ENCODE measurements at regions not wholly inside any gene's neighbourhood (a gene's known extent, or its start where the extent isn't known, plus 50 kb on each side); places are given as distances from the start of the nearest gene placed in this dataset.

DNA sequence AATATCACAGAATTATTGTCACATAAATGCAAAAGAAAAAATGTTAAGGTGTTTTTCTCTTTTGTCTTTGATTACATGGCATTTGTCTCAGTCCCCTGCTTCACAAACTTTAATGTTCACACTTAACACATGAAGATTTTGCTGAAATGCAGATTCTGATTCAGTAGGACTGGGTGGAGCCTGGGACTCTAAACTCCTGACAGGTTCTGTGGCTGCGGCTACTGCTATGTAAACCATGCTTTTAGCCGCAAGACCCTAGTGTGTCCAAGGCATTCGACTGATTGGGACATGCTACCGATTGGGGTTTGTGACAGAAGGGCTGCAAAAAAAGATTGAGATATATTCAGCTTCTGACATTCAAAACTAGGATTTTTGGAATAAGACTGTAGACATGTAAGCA lies 72.6 kb upstream of the SLC35F4 start:
- Mint-ChIP-seq H3K4me3 (no peak overlapping the region), H3K36me3 (ENCODE audit: low read depth) (no peaks in the 10 kb centered on the region), H3K27ac (no peak overlapping the region), H3K4me1 (ENCODE audit: low read depth) (no peaks in the 10 kb centered on the region), H3K9me3 (no peaks in the 10 kb centered on the region), H3K27me3 (peaks cover 16% of the 10 kb centered on the region)
- no peak for DNase-seq
- H3K27me3 ChIP-seq (ENCODE audit: control insufficient read depth in 1 of 2, insufficient read depth in 2 of 2, low read length in 2 of 2), result no peaks in the 10 kb centered on the region
- ChIA-PET POLR2A (no interaction called here), CTCF (no interaction called here)
- H3K4me1 ChIP-seq (ENCODE audit: insufficient read depth, low read length), result no peaks in the 10 kb centered on the region
- TF ChIP-seq, protein P1, sequence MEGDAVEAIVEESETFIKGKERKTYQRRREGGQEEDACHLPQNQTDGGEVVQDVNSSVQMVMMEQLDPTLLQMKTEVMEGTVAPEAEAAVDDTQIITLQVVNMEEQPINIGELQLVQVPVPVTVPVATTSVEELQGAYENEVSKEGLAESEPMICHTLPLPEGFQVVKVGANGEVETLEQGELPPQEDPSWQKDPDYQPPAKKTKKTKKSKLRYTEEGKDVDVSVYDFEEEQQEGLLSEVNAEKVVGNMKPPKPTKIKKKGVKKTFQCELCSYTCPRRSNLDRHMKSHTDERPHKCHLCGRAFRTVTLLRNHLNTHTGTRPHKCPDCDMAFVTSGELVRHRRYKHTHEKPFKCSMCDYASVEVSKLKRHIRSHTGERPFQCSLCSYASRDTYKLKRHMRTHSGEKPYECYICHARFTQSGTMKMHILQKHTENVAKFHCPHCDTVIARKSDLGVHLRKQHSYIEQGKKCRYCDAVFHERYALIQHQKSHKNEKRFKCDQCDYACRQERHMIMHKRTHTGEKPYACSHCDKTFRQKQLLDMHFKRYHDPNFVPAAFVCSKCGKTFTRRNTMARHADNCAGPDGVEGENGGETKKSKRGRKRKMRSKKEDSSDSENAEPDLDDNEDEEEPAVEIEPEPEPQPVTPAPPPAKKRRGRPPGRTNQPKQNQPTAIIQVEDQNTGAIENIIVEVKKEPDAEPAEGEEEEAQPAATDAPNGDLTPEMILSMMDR (IDR thresholded peaks at IDR 0.05), result no peak
- H3K9me3 ChIP-seq (ENCODE audit: control insufficient read depth in 1 of 2, insufficient read depth in 1 of 2, low read length in 2 of 2), result no peaks in the 10 kb centered on the region
- no peak for ATAC-seq (ENCODE audit: poor library complexity)
- H3K36me3 ChIP-seq (ENCODE audit: insufficient read depth, low read length), result no peaks in the 10 kb centered on the region
- H3K4me3 ChIP-seq (ENCODE audit: low read length), result no peak overlapping the region
- no peak overlapping the region for H3K27ac ChIP-seq (ENCODE audit: low read depth in 1 of 2, low read length in 2 of 2)
- intact Hi-C loops (cut with DNase I, micrococcal nuclease), result no loop called here

DNA sequence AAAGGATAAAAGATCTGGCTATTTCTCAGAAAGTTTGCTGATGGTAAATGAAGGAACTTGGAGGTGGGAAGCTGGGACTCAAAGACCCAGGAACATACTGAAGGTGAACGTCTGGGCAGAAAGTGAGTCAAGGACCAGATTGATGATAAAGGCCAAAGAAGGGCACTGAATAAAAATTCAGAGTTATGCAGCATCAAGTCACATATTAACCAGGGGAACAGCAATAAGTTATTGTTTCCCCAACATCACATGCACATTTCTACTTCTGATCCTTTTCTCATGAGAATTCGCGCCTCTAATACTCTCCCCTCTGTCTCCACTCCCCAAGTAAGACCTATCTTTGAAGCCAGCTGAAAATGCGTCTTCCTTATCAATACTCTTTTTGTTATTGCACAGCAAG lies 71.8 kb upstream of the SLC35F4 start:
- peaks cover 16% of the 10 kb centered on the region for H3K27me3 Mint-ChIP-seq
- Histone ChIP-seq H3K4me1 (ENCODE audit: insufficient read depth, low read length) (no peaks in the 10 kb centered on the region), H3K9me3 (ENCODE audit: control insufficient read depth in 1 of 2, insufficient read depth in 1 of 2, low read length in 2 of 2) (no peaks in the 10 kb centered on the region), H3K27ac (ENCODE audit: low read depth in 1 of 2, low read length in 2 of 2) (no peak overlapping the region), H3K27me3 (ENCODE audit: control insufficient read depth in 1 of 2, insufficient read depth in 2 of 2, low read length in 2 of 2) (no peaks in the 10 kb centered on the region), H3K36me3 (ENCODE audit: insufficient read depth, low read length) (no peaks in the 10 kb centered on the region), H3K4me3 (ENCODE audit: low read length) (no peak overlapping the region)
- TF ChIP-seq, protein P1 (IDR thresholded peaks at IDR 0.05), result no peak
- H3K27ac Mint-ChIP-seq, result no peak overlapping the region
- ATAC-seq (ENCODE audit: poor library complexity) (no peak), DNase-seq (no peak)
- no peaks in the 10 kb centered on the region for H3K36me3 Mint-ChIP-seq (ENCODE audit: low read depth)
- CTCF ChIA-PET, result no interaction called here
- H3K9me3 Mint-ChIP-seq, result no peaks in the 10 kb centered on the region
- H3K4me3 Mint-ChIP-seq, result no peak overlapping the region
- no peaks in the 10 kb centered on the region for H3K4me1 Mint-ChIP-seq (ENCODE audit: low read depth)
- POLR2A ChIA-PET, result no interaction called here
- intact Hi-C loops (cut with DNase I, micrococcal nuclease), result no loop called here

DNA sequence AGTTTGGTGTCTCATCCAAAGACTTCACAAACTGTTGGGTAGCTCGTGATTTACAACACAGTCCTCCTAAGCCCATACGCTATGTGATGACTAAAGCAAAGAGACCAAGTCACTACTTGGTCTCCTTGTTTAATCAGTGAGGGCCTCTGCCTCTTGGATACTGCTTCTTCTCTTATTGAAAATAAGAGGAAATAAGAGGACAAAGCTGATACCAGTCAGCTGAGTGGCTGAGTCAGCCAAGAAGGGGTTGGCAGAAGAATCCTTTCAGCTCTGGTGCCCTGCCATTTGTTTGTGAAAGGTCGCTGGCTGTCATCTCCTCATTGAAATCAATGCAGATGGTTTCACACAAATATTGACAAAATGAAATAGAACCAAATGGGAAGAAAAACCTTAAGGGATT lies 67.5 kb upstream of the SLC35F4 start:
- no peaks in the 10 kb centered on the region for H3K4me1 ChIP-seq (ENCODE audit: insufficient read depth, low read length)
- H3K4me3 Mint-ChIP-seq, result no peak overlapping the region
- CTCF ChIA-PET, result interaction anchor here (0.7 kb wide), 1 partner anchor 124 kb away, joined by 3 read pairs; no protein-coding TSS in a partner anchor
- H3K36me3 ChIP-seq (ENCODE audit: insufficient read depth, low read length), result no peaks in the 10 kb centered on the region
- H3K36me3 Mint-ChIP-seq (ENCODE audit: low read depth), result no peaks in the 10 kb centered on the region
- H3K9me3 ChIP-seq (ENCODE audit: control insufficient read depth in 1 of 2, insufficient read depth in 1 of 2, low read length in 2 of 2), result no peaks in the 10 kb centered on the region
- no peaks in the 10 kb centered on the region for H3K9me3 Mint-ChIP-seq
- POLR2A ChIA-PET, result no interaction called here
- H3K27me3 ChIP-seq (ENCODE audit: control insufficient read depth in 1 of 2, insufficient read depth in 2 of 2, low read length in 2 of 2), result no peaks in the 10 kb centered on the region
- H3K27me3 Mint-ChIP-seq, result peaks cover 16% of the 10 kb centered on the region
- no peak for DNase-seq
- H3K27ac ChIP-seq (ENCODE audit: low read depth in 1 of 2, low read length in 2 of 2), result no peak overlapping the region
- no peak for ATAC-seq (ENCODE audit: poor library complexity)
- intact Hi-C loops (cut with DNase I, micrococcal nuclease), result no loop called here
- H3K4me1 Mint-ChIP-seq (ENCODE audit: low read depth), result no peaks in the 10 kb centered on the region
- TF ChIP-seq, protein P1 (IDR thresholded peaks at IDR 0.05), result no peak
- H3K4me3 ChIP-seq (ENCODE audit: low read length), result no peak overlapping the region
- H3K27ac Mint-ChIP-seq, result no peak overlapping the region

All from CD4-positive, alpha-beta T cell (primary cell).